GM13976 (cell line): ENCODE measurements at regions not wholly inside any gene's neighbourhood (a gene's known extent, or its start where the extent isn't known, plus 50 kb on each side); places are given as distances from the start of the nearest gene placed in this dataset.

Experiments used
- DNase-seq: peaks from one replicate; pipeline ENCODE4 v3.0.0; 2012; ENCODE audit warnings: low spot score
- CTCF ChIP-seq: IDR thresholded peaks from 2 replicates; pipeline ENCODE4 v1.5.1; 2012; ENCODE audit warnings: borderline replicate concordance, mild to moderate bottlenecking; ENCODE audit not compliant: insufficient read depth; ENCODE audit errors: extremely low read depth, missing control alignments, control extremely low read depth
- in situ Hi-C: fragments of 300-500 bp; cut with MboI; formaldehyde crosslinking; loops from one replicate; pipeline ENCODE4 v1.12.0; 2022; ENCODE audit warnings: low sequenced_read_pairs, mixed read lengths, inconsistent platforms; ENCODE audit not compliant: unreplicated experiment

GRCh38 chr17:71325117-71325516, 795.7 kb upstream of the SOX9 start:
- no peak for TF ChIP-seq CTCF
- in situ Hi-C loops: no loop called here
- no peak for DNase-seq

DNA sequence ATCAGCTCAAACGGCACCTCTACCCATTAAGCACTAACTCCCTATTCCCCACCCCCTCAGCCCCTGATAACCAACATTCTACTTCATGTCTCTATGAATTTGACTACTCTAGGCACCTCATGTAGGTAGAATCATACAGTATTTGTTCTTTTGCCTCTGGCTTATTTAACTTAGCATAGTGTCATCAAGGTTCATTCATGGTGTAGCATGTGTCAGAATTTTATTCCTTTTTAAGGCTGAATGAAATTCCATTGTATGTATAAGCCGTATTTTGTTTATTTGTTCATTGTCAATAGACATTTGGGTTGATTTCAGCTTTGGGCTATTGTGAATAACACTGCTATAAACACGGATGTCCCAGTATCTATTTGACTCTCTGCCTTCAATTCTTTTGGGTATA, 794.9 kb upstream of the SOX9 start:
- DNase-seq: no peak
- no peak for TF ChIP-seq CTCF
- in situ Hi-C loops: no loop called here

GRCh38 chr17:71327376-71328059, 793.3 kb upstream of the SOX9 start:
- TF ChIP-seq CTCF: no peak
- DNase-seq: no peak
- in situ Hi-C loops: no loop called here

DNA sequence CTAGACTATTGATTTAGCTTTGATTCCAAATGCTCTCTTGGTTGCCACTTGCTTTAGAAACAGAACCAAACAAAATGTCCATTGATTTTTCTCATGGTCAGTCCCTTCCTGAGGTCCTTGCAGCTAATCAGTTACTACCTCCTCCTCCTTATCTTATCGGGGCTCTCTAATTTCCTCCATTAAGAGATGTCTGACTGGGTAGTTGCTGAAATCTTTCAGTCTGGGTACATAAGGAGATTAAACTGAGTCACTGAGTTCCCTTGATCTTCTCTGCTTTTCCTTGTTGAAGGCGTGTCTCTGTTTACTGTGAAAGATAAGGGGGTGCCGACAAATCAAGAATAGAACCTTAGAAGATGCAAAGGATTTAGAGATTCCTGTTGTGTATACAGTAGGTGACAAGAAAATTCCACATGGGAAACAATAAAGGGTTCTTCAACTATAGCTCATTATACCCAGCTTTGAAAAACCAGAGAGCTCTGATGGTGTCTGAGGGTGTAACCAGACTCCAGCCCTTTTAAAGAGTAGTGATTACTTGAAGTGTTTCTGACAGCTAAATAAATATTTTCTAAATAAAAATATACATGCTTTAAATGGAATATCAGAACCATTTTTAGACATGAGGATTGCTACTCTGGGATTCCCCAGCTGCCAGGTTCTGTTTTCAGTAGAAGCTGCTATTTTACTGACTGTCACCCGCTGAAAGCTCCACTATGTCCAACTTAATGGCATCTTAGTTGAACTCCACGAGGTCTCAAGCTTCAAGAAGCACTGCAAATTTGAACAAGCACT, 791.3 kb upstream of the SOX9 start:
- no peak for TF ChIP-seq CTCF
- in situ Hi-C loops: no loop called here
- DNase-seq: no peak

DNA sequence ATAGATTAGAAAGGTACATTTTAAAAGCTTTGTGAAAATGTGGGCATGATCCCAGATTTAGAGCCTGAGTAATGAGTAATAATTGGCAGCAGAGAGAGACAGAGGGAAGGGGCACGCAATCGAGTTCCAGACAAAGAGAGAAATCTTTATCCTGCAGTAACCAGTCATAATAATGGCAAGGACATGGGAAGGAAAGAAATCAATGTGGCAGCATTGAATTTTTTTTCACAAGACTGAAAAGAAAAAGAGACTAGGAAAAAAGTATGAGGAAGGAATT, 790.8 kb upstream of the SOX9 start:
- no peak for TF ChIP-seq CTCF
- DNase-seq: no peak
- in situ Hi-C loops: no loop called here

DNA sequence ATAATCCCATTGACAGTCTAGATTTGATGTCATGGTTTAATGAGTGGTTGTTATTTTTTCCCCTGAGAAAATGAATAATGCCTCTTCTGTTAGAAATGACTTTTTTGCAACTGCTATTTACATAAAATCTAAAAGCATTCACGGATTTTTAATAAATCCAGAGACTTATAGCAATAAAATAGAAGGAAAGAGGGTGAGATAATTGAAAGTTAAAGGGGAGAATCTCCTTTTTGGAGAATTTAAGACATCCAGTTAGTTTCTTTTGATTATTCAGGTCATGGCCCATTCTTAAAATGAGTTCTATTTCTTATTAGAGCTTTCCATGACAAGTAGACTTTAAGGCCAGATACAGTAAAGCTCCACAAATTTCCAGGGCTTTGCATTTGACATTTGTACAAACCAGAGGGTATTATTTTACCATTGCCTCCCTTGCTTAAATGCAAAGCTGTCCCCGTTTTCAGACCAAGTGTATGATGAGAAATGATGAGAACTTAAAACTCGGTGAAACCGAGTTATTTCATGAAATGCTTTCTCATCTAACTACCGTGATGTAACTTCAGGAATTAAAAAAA, 789.0 kb upstream of the SOX9 start:
- in situ Hi-C loops: no loop called here
- TF ChIP-seq CTCF: no peak
- no peak for DNase-seq
